GM23338 (cell line): ENCODE measurements at regions not wholly inside any gene's neighbourhood (a gene's known extent, or its start where the extent isn't known, plus 50 kb on each side); places are given as distances from the start of the nearest gene placed in this dataset.

Experiments
- CREB1 ChIP-seq: fragments of 250-450 bp; sonication (Bioruptor Pico); IDR thresholded peaks from 2 replicates; pipeline ENCODE4 v1.5.0; 2020; ENCODE audit warnings: low read depth, mild to moderate bottlenecking, moderate library complexity
- ETS1 ChIP-seq: IDR thresholded peaks from 2 replicates; pipeline ENCODE4 v1.6.1; 2016; ENCODE audit warnings: antibody characterized with exemption
- EZH2 ChIP-seq: fragments of 200-600 bp; sonication (generic); IDR thresholded peaks from one replicate; pipeline ENCODE4 v1.8.0; 2017; ENCODE audit warnings: antibody characterized with exemption, mild to moderate bottlenecking, low read depth; ENCODE audit not compliant: unreplicated experiment
- EZH2phosphoT487 ChIP-seq: fragments of 200-600 bp; sonication (generic); IDR thresholded peaks from one replicate; pipeline ENCODE4 v1.8.1; 2018; ENCODE audit warnings: antibody characterized with exemption; ENCODE audit not compliant: unreplicated experiment
- JUNB ChIP-seq: IDR thresholded peaks from one replicate; pipeline ENCODE4 v1.6.1; 2016; ENCODE audit warnings: antibody characterized with exemption; ENCODE audit not compliant: unreplicated experiment
- ZNF114 ChIP-seq: fragments of 250-450 bp; sonication (Bioruptor Pico); IDR thresholded peaks from 2 replicates; pipeline ENCODE4 v1.5.0; 2020; ENCODE audit warnings: mild to moderate bottlenecking, moderate library complexity
- TF ChIP-seq, protein P1 (sequence below): fragments of 250-450 bp; sonication (Bioruptor Pico); IDR thresholded peaks from 2 replicates; pipeline ENCODE4 v1.5.0; 2020; ENCODE audit warnings: mild to moderate bottlenecking, moderate library complexity
- TF ChIP-seq, protein P2 (sequence below): IDR thresholded peaks from one replicate; pipeline ENCODE4 v1.6.1; 2018; ENCODE audit warnings: antibody characterized with exemption; ENCODE audit not compliant: unreplicated experiment

DNA sequence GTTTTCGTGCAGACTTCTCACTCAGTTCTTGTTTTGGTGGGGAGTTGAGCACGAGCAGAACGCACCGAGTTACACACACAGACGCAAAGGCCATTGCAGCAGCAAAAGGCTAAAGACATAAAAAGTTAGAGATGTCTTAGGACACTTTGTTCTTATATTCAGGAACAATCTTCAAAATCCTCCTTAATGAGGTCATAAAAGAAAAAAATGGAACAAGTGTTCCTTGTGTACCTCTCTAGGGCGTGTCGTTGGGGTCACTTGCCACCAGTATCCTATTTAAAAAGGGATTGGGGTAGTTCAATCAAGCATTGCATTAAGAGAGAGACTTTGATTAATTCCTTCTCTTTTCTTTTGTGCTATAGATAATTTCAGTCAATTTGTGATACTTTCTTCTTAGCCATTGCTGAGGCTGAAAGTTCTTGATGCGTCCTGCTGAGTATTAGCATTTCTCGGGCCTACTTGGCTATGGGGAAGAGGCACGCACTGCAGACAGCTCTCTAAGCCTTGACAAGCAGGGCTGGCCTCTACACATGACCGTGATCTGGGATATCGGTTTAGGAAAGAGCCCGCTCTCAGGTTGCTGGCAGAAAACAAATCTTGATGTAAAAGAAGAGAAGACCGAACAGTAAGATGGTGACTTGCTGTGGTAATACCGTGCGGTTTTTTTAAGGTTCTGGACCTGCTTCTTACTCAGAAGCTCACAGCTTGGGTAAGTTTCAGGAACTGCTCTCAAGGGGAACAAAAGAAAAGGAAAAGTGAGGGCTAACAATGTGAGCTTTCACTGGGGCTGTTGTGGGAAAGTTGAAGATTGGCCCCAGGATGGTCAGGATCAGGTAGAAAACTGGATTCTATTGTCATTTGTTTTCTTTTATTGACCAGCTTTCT lies 223.6 kb downstream of the TM9SF2 start (continued):
- TF ChIP-seq, protein P1, sequence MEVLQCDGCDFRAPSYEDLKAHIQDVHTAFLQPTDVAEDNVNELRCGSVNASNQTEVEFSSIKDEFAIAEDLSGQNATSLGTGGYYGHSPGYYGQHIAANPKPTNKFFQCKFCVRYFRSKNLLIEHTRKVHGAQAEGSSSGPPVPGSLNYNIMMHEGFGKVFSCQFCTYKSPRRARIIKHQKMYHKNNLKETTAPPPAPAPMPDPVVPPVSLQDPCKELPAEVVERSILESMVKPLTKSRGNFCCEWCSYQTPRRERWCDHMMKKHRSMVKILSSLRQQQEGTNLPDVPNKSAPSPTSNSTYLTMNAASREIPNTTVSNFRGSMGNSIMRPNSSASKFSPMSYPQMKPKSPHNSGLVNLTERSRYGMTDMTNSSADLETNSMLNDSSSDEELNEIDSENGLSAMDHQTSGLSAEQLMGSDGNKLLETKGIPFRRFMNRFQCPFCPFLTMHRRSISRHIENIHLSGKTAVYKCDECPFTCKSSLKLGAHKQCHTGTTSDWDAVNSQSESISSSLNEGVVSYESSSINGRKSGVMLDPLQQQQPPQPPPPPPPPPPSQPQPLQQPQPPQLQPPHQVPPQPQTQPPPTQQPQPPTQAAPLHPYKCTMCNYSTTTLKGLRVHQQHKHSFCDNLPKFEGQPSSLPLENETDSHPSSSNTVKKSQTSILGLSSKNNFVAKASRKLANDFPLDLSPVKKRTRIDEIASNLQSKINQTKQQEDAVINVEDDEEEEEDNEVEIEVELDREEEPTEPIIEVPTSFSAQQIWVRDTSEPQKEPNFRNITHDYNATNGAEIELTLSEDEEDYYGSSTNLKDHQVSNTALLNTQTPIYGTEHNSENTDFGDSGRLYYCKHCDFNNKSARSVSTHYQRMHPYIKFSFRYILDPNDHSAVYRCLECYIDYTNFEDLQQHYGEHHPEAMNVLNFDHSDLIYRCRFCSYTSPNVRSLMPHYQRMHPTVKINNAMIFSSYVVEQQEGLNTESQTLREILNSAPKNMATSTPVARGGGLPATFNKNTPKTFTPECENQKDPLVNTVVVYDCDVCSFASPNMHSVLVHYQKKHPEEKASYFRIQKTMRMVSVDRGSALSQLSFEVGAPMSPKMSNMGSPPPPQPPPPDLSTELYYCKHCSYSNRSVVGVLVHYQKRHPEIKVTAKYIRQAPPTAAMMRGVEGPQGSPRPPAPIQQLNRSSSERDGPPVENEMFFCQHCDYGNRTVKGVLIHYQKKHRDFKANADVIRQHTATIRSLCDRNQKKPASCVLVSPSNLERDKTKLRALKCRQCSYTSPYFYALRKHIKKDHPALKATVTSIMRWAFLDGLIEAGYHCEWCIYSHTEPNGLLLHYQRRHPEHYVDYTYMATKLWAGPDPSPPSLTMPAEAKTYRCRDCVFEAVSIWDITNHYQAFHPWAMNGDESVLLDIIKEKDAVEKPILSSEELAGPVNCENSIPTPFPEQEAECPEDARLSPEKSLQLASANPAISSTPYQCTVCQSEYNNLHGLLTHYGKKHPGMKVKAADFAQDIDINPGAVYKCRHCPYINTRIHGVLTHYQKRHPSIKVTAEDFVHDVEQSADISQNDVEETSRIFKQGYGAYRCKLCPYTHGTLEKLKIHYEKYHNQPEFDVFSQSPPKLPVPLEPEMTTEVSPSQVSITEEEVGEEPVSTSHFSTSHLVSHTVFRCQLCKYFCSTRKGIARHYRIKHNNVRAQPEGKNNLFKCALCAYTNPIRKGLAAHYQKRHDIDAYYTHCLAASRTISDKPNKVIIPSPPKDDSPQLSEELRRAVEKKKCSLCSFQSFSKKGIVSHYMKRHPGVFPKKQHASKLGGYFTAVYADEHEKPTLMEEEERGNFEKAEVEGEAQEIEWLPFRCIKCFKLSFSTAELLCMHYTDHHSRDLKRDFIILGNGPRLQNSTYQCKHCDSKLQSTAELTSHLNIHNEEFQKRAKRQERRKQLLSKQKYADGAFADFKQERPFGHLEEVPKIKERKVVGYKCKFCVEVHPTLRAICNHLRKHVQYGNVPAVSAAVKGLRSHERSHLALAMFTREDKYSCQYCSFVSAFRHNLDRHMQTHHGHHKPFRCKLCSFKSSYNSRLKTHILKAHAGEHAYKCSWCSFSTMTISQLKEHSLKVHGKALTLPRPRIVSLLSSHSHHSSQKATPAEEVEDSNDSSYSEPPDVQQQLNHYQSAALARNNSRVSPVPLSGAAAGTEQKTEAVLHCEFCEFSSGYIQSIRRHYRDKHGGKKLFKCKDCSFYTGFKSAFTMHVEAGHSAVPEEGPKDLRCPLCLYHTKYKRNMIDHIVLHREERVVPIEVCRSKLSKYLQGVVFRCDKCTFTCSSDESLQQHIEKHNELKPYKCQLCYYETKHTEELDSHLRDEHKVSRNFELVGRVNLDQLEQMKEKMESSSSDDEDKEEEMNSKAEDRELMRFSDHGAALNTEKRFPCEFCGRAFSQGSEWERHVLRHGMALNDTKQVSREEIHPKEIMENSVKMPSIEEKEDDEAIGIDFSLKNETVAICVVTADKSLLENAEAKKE (CRISPR knock-in tag), result no peak
- TF ChIP-seq, protein P2, sequence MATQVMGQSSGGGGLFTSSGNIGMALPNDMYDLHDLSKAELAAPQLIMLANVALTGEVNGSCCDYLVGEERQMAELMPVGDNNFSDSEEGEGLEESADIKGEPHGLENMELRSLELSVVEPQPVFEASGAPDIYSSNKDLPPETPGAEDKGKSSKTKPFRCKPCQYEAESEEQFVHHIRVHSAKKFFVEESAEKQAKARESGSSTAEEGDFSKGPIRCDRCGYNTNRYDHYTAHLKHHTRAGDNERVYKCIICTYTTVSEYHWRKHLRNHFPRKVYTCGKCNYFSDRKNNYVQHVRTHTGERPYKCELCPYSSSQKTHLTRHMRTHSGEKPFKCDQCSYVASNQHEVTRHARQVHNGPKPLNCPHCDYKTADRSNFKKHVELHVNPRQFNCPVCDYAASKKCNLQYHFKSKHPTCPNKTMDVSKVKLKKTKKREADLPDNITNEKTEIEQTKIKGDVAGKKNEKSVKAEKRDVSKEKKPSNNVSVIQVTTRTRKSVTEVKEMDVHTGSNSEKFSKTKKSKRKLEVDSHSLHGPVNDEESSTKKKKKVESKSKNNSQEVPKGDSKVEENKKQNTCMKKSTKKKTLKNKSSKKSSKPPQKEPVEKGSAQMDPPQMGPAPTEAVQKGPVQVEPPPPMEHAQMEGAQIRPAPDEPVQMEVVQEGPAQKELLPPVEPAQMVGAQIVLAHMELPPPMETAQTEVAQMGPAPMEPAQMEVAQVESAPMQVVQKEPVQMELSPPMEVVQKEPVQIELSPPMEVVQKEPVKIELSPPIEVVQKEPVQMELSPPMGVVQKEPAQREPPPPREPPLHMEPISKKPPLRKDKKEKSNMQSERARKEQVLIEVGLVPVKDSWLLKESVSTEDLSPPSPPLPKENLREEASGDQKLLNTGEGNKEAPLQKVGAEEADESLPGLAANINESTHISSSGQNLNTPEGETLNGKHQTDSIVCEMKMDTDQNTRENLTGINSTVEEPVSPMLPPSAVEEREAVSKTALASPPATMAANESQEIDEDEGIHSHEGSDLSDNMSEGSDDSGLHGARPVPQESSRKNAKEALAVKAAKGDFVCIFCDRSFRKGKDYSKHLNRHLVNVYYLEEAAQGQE, result no peak
- TF ChIP-seq ZNF114 (no peak), EZH2phosphoT487 (no peak), ETS1 (no peak), JUNB (no peak), CREB1 (CRISPR knock-in tag) (no peak), EZH2 (no peak)
